H1 (cell line): ENCODE measurements at regions not wholly inside any gene's neighbourhood (a gene's known extent, or its start where the extent isn't known, plus 50 kb on each side); places are given as distances from the start of the nearest gene placed in this dataset.

ENCODE experiments used
- ATF3 ChIP-seq: IDR thresholded peaks from 2 replicates; pipeline ENCODE4 v1.6.1; 2011; ENCODE audit warnings: low read depth, mild to moderate bottlenecking, low read length; ENCODE audit not compliant: insufficient read depth
- BACH1 ChIP-seq: IDR thresholded peaks from 2 replicates; pipeline ENCODE4 v1.6.1; 2012; ENCODE audit warnings: low read length, improper control_type of control experiment
- BRCA1 ChIP-seq: IDR thresholded peaks from 2 replicates; pipeline ENCODE4 v1.6.1; 2012; ENCODE audit warnings: low read depth, low read length, improper control_type of control experiment
- CHD2 ChIP-seq: IDR thresholded peaks from 2 replicates; pipeline ENCODE4 v1.6.1; 2012; ENCODE audit warnings: low read length, improper control_type of control experiment
- CTCF ChIP-seq, 3 experiments: IDR thresholded peaks; 1 replicate in 2 of 3; 2 replicates in 1 of 3; pipeline versions ENCODE4 v1.5.1 to v1.6.1; 2011; ENCODE audit warnings: low read length in 3 of 3, mild to moderate bottlenecking in 3 of 3, inconsistent platforms in 2 of 3, low read depth in 1 of 3, moderate library complexity in 1 of 3; ENCODE audit not compliant: insufficient read depth in 1 of 3; ENCODE audit errors: control extremely low read depth in 1 of 3
- EZH2 ChIP-seq: fragments of 200-600 bp; sonication (generic); IDR thresholded peaks from 2 replicates; pipeline ENCODE4 v1.7.1; 2012; ENCODE audit warnings: low read depth, mild to moderate bottlenecking, moderate library complexity, low read length, inconsistent platforms; ENCODE audit not compliant: severe bottlenecking
- NANOG ChIP-seq: IDR thresholded peaks from 2 replicates; pipeline ENCODE4 v1.6.1; 2011; ENCODE audit warnings: low read length, low read depth, mild to moderate bottlenecking, inconsistent platforms; ENCODE audit not compliant: insufficient read depth, poor library complexity, severe bottlenecking
- POLR2A ChIP-seq, 2 experiments: IDR thresholded peaks; 1 replicate in 1 of 2; 2 replicates in 1 of 2; pipeline ENCODE4 v1.6.1; 2011; ENCODE audit warnings: low read depth in 2 of 2, low read length in 2 of 2, mild to moderate bottlenecking in 2 of 2; ENCODE audit errors: control extremely low read depth in 1 of 2
- POLR2AphosphoS5 ChIP-seq: IDR thresholded peaks from 2 replicates; pipeline ENCODE4 v1.6.1; 2011; ENCODE audit warnings: low read depth, low read length
- SIRT6 ChIP-seq: IDR thresholded peaks from one replicate; pipeline ENCODE4 v1.7.1; 2012; ENCODE audit warnings: low read length, inconsistent platforms
- SP1 ChIP-seq: IDR thresholded peaks from 2 replicates; pipeline ENCODE4 v1.6.1; 2011; ENCODE audit warnings: low read depth, low read length
- SRF ChIP-seq: IDR thresholded peaks from 2 replicates; pipeline ENCODE4 v1.6.1; 2011; ENCODE audit warnings: mild to moderate bottlenecking, low read depth, low read length, moderate library complexity

GRCh38 chr13:83298617-83299016 is 583.7 kb downstream of the SLITRK1 start:
- TF ChIP-seq CHD2 = no peak
- no peak for TF ChIP-seq BRCA1
- TF ChIP-seq EZH2 = no peak
- TF ChIP-seq CTCF (IDR thresholded peaks at IDR 0.05; ENCODE audit: control extremely low read depth in 1 of 3, insufficient read depth in 1 of 3, low read depth in 1 of 3, low read length in 3 of 3) = no peak
- TF ChIP-seq BACH1 = no peak
- no peak for TF ChIP-seq POLR2AphosphoS5
- no peak for TF ChIP-seq SP1
- no peak for TF ChIP-seq SRF
- TF ChIP-seq NANOG = no peak
- TF ChIP-seq SIRT6 = no peak
- no peak for TF ChIP-seq POLR2A (IDR thresholded peaks at IDR 0.05; ENCODE audit: control extremely low read depth in 1 of 2, low read depth in 2 of 2, low read length in 2 of 2)
- no peak for TF ChIP-seq ATF3
